HG03442 (cell line): ENCODE measurements at regions not wholly inside any gene's neighbourhood (a gene's known extent, or its start where the extent isn't known, plus 50 kb on each side); places are given as distances from the start of the nearest gene placed in this dataset.
"Not testable (repeated sequence)": the region's sequence is repeated elsewhere in the genome, so short reads cannot be mapped to it uniquely, and the experiment has no call there.

Experiments used
- ATAC-seq: cut with Tn5 transposase; IDR thresholded peaks from one replicate; pipeline ENCODE4 v1.9.1; 2021; ENCODE audit warnings: mild to moderate bottlenecking, moderate library complexity; ENCODE audit not compliant: unreplicated experiment

DNA sequence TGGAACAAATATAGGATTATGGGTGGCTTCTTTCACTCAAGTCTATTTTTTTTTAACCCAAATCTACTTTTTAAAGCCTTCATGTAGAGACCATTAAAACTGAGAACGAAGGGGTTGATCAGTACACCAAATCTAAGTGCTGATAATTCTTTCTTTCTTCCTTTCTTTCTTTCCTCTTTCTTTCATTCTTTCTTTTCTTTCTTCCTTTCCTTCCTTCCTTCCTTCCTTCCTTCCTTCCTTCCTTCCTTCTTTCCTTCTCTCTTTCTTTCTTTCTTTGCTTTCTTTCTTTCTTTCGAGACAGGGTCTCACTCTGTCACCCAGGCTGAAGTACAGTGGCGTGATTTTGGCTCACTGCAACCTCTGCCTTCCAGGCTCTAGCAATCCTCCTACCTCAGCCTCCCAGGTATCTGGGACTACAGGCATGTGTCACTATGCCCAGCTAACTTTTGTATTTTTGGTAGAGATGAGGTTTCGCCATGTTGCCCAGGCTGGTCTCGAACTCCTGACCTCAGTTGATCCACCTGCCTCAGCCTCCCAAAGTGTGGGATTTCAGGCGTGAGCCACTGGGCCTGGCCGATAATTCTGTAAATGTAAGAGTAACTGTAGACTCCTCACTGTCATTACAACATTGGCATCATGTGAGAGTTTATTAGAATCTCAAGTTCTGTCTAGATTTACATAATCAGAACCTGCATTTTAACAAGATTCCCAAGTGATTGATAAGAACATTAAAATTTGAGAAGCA, 236.4 kb downstream of the TFEC start:
- ATAC-seq, result no peak

DNA sequence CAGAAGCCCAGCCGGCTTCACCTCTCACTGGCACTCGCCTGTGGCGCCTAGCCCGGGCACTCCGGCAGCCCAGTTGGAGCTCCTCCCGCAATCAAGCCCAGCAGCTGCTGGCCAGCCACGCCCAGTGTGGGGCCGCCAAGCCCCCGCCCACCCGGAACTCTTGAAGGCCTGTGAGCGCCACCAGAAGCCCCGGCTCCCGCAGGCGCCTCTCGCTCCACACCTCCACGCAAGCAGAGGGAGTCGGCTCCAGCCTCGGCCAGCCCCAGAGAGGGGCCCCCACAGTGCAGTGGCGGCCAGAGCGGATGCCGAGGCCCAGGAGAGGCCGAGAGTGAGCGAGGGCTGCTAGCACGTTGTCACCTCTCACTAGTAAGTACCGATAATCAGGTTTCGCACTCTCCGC, 240.7 kb downstream of the TFEC start:
- ATAC-seq, result no peak

DNA sequence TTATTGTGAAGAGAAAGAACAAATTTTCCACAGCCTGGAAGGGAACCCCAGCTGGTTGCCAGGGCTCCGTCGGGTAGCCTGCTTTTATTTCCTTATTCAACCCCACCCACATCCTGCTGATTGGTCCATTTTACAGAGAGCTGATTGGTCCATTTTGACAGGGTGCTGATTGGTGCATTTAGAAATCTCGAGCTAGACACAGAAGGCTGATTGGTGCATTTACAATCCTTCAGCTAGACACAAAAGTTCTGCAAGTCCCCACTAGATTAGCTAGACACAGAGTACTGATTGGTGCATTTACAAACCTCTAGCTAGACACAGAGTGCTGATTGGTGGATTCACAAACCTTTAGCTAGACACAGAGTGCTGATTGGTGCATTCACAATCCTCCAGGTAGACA, 241.1 kb downstream of the TFEC start:
- ATAC-seq, result not testable (repeated sequence)

DNA sequence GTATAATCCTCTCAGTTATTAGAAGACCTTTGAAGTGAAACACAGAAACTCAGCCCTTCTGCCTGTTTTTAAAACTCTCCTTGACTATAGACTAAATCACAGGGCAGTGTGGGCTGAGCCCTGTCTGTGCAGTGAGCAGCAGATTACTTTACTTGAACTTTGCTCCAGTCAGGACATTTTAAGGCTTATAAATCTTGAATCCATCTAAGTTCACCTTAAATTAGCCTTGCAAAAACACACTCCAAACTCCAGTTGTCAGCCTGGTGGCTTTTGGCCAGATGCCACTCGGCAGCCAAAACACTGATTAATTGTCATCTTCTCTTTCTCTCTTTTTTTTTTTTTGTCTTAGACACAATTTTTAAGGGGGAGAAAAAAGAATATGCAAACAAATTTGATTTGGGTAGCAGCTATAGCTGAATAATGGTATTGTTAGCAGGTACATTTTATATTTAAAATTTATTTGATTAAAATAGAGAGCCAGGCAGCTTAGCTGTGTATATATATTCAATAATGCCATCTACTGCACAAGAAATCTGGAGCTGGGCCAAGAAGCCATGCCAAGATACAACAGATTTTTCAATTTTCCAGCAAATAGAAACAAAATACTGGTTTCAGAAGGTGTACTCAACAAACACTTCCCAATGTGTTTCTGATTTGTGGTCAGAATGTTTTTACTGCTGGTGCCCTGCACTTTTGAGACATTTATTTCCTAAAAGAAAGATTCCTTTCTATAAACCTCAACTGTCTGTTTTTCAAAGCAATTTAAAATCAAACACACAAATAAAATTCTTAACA, 247.7 kb downstream of the TFEC start:
- ATAC-seq, result no peak

DNA sequence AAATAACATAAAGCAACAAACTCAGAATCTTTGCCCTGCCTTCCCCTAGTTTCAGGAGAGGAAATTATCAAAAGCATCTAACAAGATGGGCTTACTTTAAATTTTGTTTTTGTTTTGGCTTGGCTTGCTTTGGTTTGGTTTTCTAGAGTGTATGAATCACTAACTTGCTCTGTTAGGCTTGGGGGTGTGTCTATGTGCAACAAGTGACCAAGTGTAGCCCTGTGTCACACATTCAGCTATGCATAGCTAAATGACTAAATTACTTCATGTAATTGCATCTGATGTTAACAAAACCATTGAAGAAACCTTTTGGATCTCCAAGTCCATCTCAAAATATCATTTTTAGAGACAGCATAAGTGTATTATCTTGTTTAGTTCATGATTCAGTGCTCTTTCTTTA, 251.0 kb downstream of the TFEC start:
- no peak for ATAC-seq

DNA sequence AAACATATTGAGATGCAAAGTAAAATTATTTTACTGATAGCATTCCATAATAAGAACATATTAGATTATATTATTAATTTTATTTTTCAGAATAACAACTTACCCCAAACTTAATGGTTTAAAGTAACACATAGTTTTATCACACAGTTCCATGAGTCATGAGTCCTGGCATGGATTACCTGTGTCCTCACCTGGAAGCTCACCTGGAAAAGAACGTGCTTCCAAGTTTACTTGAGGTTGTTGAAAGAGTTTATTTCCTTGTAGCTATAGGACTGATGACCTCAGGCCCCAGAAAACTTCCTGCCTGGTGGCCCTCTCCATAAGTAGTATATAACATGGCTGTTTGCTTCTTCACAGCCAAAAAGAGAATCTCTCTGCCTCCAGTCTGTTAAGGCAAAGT, 254.6 kb downstream of the TFEC start:
- no peak for ATAC-seq

DNA sequence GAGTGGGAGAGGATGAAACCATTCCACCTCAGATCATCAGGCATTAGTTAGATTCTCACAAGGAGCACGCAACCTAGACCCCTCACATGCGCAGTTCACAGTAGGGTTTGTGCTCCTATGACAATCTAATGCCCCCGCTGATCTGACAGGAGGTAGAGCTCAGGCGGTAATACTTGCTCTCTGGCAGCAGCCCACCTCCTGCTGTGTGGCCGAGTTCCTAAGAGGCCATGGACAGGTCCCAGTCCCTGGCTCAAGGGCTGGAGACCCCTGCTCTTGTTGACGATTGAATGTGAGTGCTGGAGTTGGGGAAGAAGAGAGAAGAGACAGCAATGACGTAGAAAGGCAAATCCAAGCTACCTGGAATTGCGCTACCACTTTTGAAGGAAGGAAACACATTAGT, 267.2 kb downstream of the TFEC start:
- ATAC-seq, result no peak

DNA sequence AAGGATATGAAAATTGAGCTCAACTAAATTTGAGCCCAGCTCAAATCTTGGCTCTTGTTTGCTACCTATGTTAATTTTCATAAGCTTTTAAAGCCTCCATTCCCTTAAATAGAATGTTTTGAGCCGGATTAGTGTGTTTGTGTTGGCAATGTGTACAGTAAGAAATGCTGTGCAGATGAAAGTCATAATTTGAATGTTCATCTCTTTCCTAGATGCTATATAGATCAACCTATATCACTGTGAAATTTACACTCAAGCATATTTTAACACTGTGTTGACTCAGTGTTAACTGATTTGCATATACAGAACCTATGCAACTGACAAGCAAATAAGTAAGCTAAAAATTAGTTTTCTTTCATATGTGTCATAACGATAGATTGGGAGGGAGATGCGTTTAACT, 272.5 kb downstream of the TFEC start:
- ATAC-seq, result no peak

DNA sequence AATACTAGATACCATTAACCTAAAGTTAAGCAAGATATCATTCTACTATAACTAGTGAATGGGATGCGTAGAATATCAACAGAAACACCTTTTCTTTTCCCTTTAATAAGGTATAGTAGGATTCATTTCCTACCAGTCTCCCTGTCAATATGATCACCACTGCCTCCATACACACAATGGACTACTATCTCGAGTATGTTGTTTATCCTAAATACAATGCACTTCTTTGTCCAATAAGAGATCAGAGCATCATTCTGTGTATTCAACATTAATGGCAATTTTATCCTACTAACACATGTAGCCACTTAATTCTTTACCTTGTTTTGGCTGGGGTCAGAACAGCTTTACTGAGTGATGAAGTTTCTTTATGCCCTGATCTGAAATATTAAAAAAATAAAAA, 276.3 kb downstream of the TFEC start:
- ATAC-seq, result no peak

DNA sequence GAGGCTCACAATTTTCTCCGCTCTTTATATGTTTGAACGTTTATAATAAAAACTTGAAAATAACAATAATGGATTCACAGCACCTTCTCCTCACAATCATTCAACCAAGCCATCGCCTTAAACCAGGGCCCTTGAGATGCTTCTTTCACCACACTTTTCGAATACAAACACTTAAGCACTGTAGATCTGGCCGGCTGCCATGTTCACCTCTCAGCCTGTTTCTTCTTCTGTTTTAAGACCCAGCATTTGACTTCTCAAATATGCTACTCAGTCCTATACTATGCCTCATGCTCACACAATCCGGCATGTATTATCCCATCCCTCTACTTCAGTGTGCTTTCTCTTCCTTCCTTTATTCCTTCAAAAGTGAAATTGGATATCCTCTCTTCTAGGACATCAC, 280.6 kb downstream of the TFEC start:
- no peak for ATAC-seq

DNA sequence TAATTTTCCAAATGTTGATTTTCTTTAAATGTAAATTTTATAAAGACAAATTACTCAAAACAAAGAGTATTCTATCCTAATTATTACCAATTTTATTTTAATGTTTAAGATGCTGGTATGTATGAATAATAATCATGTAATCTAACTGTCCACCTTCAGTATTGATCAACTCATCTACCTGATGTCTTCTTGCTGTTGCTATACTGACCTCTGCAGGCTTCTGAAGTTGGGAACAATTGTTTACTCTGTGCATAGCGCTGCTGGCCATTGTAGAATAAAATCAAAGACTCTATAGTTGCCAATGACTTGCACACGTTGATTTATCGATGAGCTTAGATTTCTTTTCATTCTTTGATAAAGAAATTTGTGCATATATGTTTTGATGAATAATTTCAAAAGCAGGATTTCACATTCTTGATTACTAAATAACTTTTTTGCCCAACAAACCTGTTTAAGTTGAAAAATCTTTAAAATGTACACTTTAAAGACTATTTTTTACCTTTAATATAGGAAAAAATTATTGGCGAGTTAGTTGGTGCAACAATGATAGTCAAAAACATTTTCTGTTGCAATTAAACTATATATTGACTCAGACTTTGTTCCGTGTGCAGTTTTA, 282.3 kb downstream of the TFEC start:
- no peak for ATAC-seq

DNA sequence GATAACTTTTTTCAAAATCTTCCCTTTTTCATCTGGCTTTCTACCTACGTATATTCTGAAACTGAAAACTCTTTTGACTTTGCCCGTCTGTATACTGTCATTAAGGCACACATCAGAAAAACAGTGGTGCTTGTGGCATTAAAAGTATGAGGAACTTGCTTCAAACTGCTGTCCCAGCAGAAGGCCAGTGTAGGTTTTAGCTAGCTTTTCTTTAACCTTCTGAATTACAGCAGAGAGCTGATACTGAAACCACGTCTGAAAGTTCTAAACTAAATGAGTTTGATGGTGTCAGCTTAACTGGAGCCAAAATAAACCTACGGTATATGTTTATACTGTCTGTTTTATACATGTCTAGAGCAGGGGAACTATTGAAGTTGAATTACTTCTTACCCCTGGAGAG, 283.4 kb downstream of the TFEC start:
- no peak for ATAC-seq

DNA sequence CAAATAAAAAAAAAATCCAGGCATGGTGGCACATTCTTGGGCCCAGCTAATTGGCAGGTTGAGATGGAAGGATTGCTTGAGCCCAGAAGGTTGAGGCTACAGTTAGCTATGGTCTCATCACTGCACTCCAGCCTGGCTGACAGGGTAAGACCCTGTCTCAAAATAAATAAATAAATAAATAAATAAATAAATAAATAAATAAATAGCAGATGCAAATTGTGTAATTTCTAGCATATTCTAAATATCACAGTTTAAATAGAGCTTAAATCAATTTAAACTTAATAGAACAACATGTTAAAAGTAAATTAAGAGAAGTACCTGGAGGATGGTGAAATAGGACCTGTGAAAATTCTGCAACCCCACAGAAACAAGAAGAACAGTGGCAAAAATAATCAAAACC, 290.5 kb downstream of the TFEC start:
- no peak for ATAC-seq

DNA sequence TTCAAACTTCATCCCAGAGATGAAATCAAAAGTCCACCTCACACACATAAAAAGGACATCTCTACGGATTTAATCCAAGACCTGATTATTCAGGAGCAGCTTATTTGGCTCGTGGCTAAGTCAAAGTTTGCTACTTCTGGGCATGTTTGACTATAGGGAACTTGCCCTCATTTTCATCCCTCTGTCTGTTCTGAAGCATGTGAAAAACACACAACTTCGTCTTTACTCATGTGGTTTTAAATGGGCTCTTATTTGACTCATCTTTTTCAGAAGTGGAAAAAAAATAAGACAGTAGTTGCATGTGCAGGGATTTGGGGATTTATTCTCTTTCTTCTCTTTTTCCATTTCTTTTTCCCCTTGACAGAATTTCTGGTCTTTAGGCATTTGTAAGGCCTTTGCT, 295.9 kb downstream of the TFEC start:
- no peak for ATAC-seq

DNA sequence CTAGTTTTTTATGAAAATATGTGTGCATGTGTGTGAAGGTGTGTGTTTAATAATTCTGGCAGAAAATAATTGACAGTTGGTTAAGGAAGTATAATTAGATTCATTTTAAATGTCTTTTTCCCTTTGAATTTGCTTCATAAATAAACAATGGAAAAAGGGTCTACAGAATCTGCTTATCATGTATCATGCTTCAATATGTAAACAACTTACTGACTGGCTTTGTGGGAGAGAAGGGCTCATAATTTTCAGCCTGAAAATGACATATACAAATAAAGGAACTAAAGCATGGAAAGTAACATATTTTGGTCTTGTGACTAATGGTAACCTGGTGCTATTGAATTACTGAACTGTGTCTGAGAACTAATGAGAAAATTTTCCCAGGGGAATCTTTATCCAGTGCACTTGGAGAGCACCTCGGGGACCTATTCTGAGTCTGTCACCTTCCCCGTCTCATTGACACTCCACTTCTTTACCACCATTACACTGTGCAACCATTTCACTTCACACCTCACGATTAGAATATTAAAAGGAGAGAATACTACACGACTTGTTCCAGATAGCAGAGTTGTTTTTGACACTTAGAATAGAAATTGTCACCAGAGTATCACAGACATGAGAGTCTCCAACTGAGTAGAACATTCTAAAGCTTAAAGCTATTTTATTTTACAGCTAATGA, 298.6 kb downstream of the TFEC start:
- ATAC-seq, result no peak

DNA sequence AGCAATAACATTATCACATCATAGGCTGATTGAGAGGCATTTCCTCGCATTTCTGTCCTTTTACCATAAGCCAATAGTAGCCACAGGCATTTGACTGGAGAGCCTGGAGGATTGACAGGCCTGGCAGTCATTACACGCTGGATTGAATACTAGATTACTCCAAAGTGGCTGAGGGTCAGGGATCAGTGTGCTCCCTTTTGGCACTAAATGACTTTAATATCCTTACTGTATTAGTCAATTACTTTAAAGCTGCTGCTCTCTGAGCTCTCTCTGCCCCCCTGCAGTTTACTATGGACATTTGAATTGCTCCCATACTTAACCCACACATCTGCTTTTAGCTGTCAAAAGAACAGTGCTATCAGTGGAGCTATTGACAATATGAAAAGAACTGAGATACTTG, 302.0 kb downstream of the TFEC start:
- ATAC-seq, result no peak

DNA sequence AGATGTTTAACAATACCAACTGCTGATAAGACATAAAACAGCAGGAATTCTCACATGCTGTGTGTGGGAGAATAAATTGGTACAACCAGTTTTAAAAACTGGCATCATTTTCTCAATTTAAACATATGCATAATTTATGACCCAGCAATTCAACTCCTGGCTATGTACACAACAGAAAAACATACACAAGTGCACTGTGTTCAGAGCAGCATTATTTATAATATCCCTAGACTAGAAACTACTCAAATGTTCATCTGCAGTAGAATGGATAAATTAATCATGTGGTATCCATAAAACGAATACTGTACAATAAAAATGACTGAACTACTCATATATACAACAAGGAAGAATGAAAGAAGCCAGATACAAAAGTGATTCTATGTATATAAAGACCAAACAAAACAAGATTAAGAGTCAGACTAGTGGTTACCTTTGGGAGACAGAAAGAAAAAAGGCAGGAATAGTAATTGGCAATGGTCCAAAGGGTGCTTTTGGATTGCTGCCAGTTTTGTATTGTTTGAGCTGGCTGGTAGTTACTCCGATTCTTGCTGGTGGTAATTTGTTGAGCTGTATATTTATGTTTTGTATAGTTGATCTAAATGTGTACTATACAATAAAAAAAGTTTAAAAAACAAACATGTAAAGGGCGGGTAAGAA, 306.0 kb downstream of the TFEC start:
- ATAC-seq, result no peak

DNA sequence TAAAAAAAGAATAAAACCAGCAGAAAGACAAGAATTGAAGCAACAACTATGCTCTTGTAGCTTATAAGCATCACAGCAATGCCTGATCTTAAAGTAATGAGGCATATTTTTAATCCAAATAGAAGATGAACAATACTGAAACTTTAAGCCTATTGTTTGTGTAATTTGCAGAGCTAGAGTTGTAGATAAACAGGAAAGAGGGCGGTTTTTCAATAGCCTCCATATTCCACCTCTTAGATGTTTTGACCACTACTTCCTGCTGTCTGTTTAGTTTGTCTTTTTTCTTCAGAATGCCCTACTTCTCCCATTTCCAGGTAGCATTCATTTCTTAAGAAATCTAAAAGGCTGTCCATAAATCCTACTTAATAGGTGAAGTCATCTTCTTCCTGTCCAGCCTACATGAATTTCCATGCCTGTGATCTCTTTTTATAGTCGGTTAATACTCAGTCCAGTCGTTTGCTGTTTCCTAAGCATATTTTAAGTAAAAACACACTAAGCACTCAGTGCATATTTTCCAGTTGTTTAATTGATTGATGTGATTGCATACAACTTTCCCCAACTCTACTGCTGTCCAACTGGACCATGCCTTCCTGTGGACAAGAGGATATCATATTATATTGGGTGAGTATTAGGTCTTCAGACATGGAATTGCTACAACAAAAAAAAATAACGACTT, 308.1 kb downstream of the TFEC start:
- no peak for ATAC-seq

DNA sequence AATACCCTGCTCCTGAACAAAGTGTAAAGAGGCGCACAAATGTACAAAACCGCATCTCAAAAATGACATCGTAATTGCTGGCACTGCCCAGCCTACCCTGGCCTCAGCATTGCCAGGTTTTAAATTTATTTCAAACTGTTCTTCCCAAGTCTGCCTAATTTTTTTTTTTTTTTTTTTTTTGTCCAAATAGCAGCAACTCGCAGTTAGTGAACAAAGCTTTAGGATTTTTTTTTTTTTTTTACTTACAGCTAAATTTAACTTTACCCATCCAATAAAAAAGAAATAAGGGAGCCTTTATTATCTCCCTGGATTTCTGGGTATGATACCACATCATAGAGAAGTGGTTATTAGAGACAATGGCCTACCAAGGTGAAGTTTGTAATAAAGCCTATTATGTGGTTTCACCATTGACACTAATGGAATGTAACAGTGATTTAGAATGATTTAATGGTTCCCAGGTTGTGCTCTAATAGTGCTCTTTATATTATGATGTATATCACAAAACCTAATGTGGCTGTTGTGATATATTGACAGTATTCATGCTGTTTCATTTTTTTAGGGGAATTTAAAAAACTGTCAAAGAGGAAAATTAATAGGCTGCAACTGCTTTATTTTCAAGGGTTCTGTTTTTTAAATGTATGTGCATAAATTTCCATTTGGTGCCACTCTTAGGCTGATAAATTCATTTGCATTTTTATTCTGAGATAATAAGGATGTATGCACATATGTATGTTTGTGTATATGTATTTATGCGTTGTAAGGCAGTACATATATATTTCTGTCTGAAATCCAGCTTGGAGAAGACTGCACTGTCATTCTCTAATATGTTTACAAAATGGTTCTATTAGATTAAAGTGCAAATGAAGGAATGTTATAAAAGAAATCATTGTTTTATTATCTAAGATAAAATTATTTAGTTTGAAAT, 309.0 kb downstream of the TFEC start:
- ATAC-seq, result no peak
